ENCODE measurements at regions not wholly inside any gene's neighbourhood (a gene's known extent, or its start where the extent isn't known, plus 50 kb on each side); places are given as distances from the start of the nearest gene placed in this dataset.

DNA sequence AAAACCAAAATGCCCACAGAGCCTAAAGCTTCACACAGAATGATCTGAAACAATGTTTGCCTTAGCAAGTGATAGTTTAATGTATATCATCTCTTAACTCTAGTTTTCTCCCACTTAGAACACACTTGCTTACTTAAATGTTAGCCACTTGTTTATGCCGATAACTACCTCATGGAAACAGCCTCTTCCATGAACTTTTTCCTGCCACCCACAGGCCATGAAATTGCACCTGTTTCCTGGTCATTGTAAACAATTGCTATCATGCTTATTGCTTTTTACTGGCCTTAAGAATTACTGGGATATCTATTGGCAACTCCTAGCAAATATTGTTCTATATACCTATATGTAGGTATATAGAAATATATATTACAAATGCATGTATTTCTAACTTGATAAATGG is 231.1 kb downstream of the HDGFL1 start:
- TF ChIP-seq, protein P1, sequence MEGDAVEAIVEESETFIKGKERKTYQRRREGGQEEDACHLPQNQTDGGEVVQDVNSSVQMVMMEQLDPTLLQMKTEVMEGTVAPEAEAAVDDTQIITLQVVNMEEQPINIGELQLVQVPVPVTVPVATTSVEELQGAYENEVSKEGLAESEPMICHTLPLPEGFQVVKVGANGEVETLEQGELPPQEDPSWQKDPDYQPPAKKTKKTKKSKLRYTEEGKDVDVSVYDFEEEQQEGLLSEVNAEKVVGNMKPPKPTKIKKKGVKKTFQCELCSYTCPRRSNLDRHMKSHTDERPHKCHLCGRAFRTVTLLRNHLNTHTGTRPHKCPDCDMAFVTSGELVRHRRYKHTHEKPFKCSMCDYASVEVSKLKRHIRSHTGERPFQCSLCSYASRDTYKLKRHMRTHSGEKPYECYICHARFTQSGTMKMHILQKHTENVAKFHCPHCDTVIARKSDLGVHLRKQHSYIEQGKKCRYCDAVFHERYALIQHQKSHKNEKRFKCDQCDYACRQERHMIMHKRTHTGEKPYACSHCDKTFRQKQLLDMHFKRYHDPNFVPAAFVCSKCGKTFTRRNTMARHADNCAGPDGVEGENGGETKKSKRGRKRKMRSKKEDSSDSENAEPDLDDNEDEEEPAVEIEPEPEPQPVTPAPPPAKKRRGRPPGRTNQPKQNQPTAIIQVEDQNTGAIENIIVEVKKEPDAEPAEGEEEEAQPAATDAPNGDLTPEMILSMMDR (IDR thresholded peaks at IDR 0.05; ENCODE audit: unreplicated experiment), result no peak
- Mint-ChIP-seq H3K9me3 (ENCODE audit: low read depth) (peaks cover 20% of the 10 kb centered on the region), H3K4me1 (ENCODE audit: low read depth) (no peaks in the 10 kb centered on the region), H3K4me3 (ENCODE audit: low read depth) (no peak overlapping the region), H3K27me3 (no peaks in the 10 kb centered on the region), H3K27ac (no peak overlapping the region), H3K36me3 (ENCODE audit: insufficient read depth) (peaks cover 3% of the 10 kb centered on the region)
- no peak for DNase-seq (ENCODE audit: low spot score, unreplicated experiment)

DNA sequence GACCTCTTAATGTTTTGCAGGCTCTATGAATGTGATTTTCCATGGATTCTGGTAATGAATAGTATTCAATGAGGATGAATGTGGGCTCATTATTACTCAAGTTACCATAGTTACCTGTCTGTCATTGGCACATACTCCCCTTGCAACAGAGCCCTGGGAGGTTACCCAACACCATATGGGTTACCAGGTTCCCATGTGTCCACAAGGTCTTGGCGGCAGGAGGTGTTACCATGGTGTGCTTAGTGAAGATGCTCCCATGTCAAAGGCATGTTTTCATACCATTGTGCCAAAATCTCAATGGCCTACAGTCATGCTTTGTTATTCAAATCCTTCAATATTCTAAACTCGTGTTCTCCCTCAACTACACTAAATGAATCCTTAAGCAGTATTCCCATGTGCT is 232.5 kb downstream of the HDGFL1 start:
- no peaks in the 10 kb centered on the region for H3K36me3 Mint-ChIP-seq (ENCODE audit: insufficient read depth)
- no peak overlapping the region for H3K4me3 Mint-ChIP-seq (ENCODE audit: low read depth)
- TF ChIP-seq, protein P1 (IDR thresholded peaks at IDR 0.05; ENCODE audit: unreplicated experiment), result no peak
- peaks cover 10% of the 10 kb centered on the region for H3K9me3 Mint-ChIP-seq (ENCODE audit: low read depth)
- H3K27ac Mint-ChIP-seq, result no peak overlapping the region
- H3K27me3 Mint-ChIP-seq, result no peaks in the 10 kb centered on the region
- no peak for DNase-seq (ENCODE audit: low spot score, unreplicated experiment)
- no peaks in the 10 kb centered on the region for H3K4me1 Mint-ChIP-seq (ENCODE audit: low read depth)

DNA sequence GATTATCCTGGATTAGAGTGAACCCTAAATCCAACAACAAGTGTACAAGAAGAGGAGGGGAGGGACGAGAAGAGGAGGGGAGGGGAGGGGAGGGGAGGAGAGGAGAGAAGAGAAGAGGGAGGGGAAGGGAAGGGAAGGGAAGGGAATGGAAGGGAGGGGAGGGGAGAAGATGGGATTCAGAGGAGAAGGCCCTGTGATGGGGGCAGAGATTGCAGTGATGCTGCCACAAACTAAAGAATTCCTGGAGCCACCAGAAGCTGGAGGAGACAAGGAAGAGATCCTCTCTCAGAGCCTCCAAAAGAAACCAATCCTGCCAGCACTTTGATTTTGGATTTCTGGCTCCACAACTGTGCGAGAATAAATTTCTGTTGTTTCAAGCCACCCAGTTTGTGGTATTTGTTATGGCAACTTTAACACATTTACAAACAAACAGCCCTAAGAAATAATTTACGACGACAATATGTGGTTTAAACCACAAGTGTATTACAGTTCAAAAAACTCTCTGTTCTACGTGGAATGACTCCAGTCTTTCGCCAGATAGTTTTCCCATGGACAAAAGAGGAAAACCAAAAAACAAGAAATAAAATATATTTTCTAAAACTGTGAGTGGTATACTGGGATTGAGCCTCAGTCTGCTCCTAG is 235.4 kb downstream of the HDGFL1 start:
- Mint-ChIP-seq H3K27me3 (no peaks in the 10 kb centered on the region), H3K36me3 (ENCODE audit: insufficient read depth) (no peaks in the 10 kb centered on the region), H3K9me3 (ENCODE audit: low read depth) (peaks cover 6% of the 10 kb centered on the region), H3K4me1 (ENCODE audit: low read depth) (no peaks in the 10 kb centered on the region), H3K27ac (no peak overlapping the region), H3K4me3 (ENCODE audit: low read depth) (no peak overlapping the region)
- TF ChIP-seq, protein P1 (IDR thresholded peaks at IDR 0.05; ENCODE audit: unreplicated experiment), result no peak
- no peak for DNase-seq (ENCODE audit: low spot score, unreplicated experiment)

DNA sequence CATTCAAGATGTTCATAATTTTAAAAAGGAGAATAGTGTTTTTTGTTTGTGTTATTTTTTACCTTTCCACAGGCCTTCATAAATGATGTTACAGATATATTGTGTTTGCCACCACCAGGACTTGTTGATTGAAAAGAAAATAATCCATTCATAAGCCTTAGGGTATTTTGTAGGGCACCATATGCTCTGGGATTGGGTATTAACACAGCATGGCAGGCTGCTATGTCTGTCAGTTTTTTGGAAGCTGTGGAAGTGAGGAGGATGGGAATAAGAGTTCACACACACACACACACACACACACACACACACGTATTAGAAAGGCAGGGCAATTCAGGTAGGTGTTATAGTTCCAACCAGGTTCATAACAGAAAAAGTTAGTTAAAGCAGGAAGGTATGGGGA is 237.9 kb downstream of the HDGFL1 start:
- H3K4me3 Mint-ChIP-seq (ENCODE audit: low read depth), result no peak overlapping the region
- DNase-seq (ENCODE audit: low spot score, unreplicated experiment), result no peak
- H3K27me3 Mint-ChIP-seq, result no peaks in the 10 kb centered on the region
- no peak overlapping the region for H3K27ac Mint-ChIP-seq
- TF ChIP-seq, protein P1 (IDR thresholded peaks at IDR 0.05; ENCODE audit: unreplicated experiment), result no peak
- no peaks in the 10 kb centered on the region for H3K36me3 Mint-ChIP-seq (ENCODE audit: insufficient read depth)
- H3K9me3 Mint-ChIP-seq (ENCODE audit: low read depth), result peaks cover 7% of the 10 kb centered on the region
- H3K4me1 Mint-ChIP-seq (ENCODE audit: low read depth), result no peaks in the 10 kb centered on the region

DNA sequence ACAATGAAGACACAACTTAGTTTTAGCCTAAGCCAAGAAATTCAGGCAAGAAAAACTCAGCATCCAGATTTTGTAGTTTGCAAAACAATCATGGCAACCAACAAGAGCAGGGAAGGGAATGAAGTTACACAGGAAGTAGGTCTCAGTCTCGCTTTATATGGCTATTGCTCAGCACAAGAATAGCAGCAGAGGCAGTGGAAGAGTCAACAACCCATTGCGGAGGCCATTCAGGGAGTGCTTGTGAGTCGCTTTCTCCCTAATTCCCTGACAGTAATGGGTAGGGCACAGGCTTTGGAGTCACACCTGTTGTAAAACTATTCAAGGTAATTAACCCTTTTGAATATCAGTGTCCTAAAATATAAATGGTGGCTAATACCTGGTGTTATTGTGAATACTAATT is 238.5 kb downstream of the HDGFL1 start:
- H3K4me1 Mint-ChIP-seq (ENCODE audit: low read depth), result no peaks in the 10 kb centered on the region
- H3K36me3 Mint-ChIP-seq (ENCODE audit: insufficient read depth), result no peaks in the 10 kb centered on the region
- H3K27ac Mint-ChIP-seq, result no peak overlapping the region
- TF ChIP-seq, protein P1 (IDR thresholded peaks at IDR 0.05; ENCODE audit: unreplicated experiment), result no peak
- DNase-seq (ENCODE audit: low spot score, unreplicated experiment), result no peak
- H3K9me3 Mint-ChIP-seq (ENCODE audit: low read depth), result peaks cover 4% of the 10 kb centered on the region
- no peak overlapping the region for H3K4me3 Mint-ChIP-seq (ENCODE audit: low read depth)
- no peaks in the 10 kb centered on the region for H3K27me3 Mint-ChIP-seq

Data from progenitor cell of endocrine pancreas (in vitro differentiated cells).